Stomach (tissue), 4 donors: ENCODE measurements at regions not wholly inside any gene's neighbourhood (a gene's known extent, or its start where the extent isn't known, plus 50 kb on each side); places are given as distances from the start of the nearest gene placed in this dataset.

Experiments
- CTCF ChIP-seq, 7 experiments: fragments of 450-650 bp in 4 of 7; fragments of 200-600 bp in 3 of 7; sonication (generic) in 3 of 7; IDR thresholded peaks; one replicate each; pipeline ENCODE4 v1.5.1; 2016 to 2019; ENCODE audit warnings: antibody characterized with exemption in 7 of 7, control low read depth in 2 of 7, mild to moderate bottlenecking in 1 of 7
- EP300 ChIP-seq: sonication (generic); formaldehyde crosslinking; IDR thresholded peaks from one replicate; pipeline ENCODE4 v1.6.1; 2017; ENCODE audit warnings: antibody characterized with exemption

- no peak for TF ChIP-seq CTCF (IDR thresholded peaks at IDR 0.05)
- TF ChIP-seq EP300 = no peak
Measured at GRCh38 chr12:46590991-46591703, 218.6 kb upstream of the SLC38A2 start.
